ENCODE measurements at regions not wholly inside any gene's neighbourhood (a gene's known extent, or its start where the extent isn't known, plus 50 kb on each side); places are given as distances from the start of the nearest gene placed in this dataset.

DNA sequence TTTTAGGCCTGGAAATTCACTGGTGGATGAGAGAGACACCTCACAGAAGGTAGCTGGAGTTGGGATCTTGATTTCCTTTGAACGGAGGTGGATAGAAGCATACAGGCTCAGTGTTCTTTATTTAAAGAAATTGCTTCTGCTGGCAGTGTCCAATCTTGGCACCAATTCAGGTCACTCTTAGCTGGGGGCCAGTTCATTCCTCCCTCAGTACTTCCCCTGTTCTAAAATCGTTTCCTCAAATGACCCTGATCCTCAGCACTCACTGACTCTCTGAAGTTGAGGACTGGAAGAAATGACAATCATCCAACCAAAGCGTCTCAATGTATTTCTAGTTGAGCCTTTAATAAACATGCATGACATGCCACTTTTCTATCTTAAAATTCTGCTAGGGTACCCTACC, 472.5 kb upstream of the BTBD3 start:
- Mint-ChIP-seq H3K27ac (no peak overlapping the region), H3K27me3 (no peaks in the 10 kb centered on the region), H3K4me1 (no peaks in the 10 kb centered on the region), H3K9me3 (peaks cover 11 to 12% of the 10 kb centered on the region in 2 donors), H3K4me3 (no peak overlapping the region)
- no peak for DNase-seq
- ATAC-seq: no peak

GRCh38 chr20:11445891-11446290, 471.8 kb upstream of the BTBD3 start:
- Mint-ChIP-seq H3K27me3 (no peaks in the 10 kb centered on the region), H3K4me3 (no peak overlapping the region), H3K9me3 (peaks cover 12 to 14% of the 10 kb centered on the region in 2 donors), H3K4me1 (no peaks in the 10 kb centered on the region), H3K27ac (no peak overlapping the region)
- ATAC-seq (no peak), DNase-seq (no peak)

DNA sequence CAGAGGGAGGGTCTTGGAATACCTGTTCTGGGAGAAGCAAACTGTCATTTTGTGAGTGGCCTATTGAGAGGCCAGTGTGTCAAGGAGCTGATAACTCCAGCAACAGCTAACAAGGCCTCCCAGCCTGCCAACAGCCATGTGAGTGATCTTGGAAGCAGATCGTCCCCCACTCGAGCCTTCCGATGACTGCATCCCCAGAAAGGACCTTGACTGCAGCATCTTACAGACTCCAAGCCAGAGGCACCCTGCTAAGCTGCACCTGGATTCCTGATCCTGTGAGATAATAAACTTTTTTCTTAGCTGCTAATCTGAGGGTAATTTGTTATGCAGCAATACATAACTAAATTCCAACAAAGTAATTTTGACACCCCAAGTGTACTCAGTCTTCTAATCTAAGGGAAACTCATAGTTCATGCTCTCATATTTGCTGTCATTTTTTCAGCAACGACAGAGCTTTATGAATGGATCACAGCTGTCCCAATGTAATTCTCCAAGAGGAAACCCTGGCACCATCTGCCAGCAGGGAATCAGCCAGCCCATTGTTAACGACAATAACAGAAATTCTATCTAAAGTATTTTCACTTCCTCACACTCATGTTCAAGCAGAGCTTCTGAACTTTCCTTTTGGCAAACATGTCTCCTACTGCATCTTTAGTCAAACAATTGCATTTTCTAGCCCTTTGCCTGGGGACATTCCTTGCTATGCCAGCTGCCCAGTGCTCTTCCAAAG, 470.2 kb upstream of the BTBD3 start:
- H3K4me3 Mint-ChIP-seq: no peak overlapping the region
- H3K9me3 Mint-ChIP-seq: peaks cover 12 to 14% of the 10 kb centered on the region in 2 donors
- H3K4me1 Mint-ChIP-seq: no peaks in the 10 kb centered on the region
- H3K27ac Mint-ChIP-seq: no peak overlapping the region
- ATAC-seq: no peak
- no peak for DNase-seq
- H3K27me3 Mint-ChIP-seq: no peaks in the 10 kb centered on the region

- Mint-ChIP-seq H3K27me3 (no peaks in the 10 kb centered on the region), H3K9me3 (peaks cover 8 to 14% of the 10 kb centered on the region in 2 donors), H3K4me3 (no peak overlapping the region), H3K4me1 (no peaks in the 10 kb centered on the region), H3K27ac (no peak overlapping the region)
- DNase-seq (no peak), ATAC-seq (no peak)
These were observed 469.1 kb upstream of the BTBD3 start for GRCh38 chr20:11448554-11448953.

DNA sequence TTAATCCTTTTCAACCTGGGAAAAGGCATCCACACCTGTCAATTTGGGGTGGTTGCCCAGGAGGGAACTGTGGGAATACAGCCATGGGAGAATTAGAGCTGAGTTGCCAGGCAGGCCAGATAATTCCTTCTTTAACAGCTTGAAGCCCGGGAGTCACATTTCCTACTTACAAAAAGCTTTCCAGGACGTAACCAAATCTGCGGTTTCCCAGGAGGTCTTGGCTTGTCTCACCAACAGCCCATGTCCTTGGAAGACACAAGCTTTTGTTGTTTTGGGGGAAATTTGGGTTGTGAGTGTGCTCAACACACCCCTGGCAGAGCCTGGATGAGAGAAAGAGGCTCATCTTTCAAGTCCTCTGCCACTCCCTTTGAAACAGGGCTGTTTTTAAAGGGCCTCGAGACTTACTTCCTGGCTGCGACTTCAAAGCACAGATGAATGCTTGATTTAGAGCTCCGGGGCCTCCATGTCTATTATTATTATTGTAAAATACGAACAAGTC, 465.9 kb upstream of the BTBD3 start:
- H3K4me1 Mint-ChIP-seq: no peaks in the 10 kb centered on the region
- DNase-seq: no peak
- H3K27me3 Mint-ChIP-seq: no peaks in the 10 kb centered on the region
- no peak overlapping the region for H3K27ac Mint-ChIP-seq
- no peak overlapping the region for H3K4me3 Mint-ChIP-seq
- ATAC-seq: no peak
- H3K9me3 Mint-ChIP-seq: peaks cover 10 to 22% of the 10 kb centered on the region in 2 donors

GRCh38 chr20:11452326-11452725, 465.4 kb upstream of the BTBD3 start:
- H3K4me1 Mint-ChIP-seq: no peaks in the 10 kb centered on the region
- DNase-seq: no peak

DNA sequence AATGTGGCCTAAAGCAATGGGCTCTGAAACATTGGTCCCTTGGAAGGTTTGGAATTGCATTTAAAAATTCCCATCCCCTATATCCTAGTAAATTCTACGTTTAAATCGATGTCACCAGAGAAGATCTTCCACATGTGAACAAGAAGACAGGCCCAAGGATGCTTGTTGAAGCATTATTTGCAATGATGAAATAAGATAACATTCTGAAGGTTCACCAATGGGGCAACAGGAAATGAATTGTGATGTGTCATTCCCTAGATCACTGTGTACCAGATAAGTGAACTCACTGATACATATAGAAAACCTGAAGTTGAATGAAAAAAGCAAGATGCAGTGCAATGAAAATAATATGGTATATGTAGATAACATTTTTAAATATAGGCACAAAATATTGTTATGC, 464.3 kb upstream of the BTBD3 start:
- no peak for DNase-seq
- Mint-ChIP-seq H3K9me3 (peaks cover 4 to 17% of the 10 kb centered on the region in 2 donors), H3K27ac (no peak overlapping the region), H3K4me1 (no peaks in the 10 kb centered on the region), H3K27me3 (no peaks in the 10 kb centered on the region), H3K4me3 (no peak overlapping the region)
- no peak for ATAC-seq

More at GRCh38 chr20:11452326-11452725, 465.4 kb upstream of the BTBD3 start:
- peaks cover 5 to 17% of the 10 kb centered on the region in 2 donors for H3K9me3 Mint-ChIP-seq
- H3K4me3 Mint-ChIP-seq: no peak overlapping the region
- no peak overlapping the region for H3K27ac Mint-ChIP-seq
- ATAC-seq: no peak
- no peaks in the 10 kb centered on the region for H3K27me3 Mint-ChIP-seq

DNA sequence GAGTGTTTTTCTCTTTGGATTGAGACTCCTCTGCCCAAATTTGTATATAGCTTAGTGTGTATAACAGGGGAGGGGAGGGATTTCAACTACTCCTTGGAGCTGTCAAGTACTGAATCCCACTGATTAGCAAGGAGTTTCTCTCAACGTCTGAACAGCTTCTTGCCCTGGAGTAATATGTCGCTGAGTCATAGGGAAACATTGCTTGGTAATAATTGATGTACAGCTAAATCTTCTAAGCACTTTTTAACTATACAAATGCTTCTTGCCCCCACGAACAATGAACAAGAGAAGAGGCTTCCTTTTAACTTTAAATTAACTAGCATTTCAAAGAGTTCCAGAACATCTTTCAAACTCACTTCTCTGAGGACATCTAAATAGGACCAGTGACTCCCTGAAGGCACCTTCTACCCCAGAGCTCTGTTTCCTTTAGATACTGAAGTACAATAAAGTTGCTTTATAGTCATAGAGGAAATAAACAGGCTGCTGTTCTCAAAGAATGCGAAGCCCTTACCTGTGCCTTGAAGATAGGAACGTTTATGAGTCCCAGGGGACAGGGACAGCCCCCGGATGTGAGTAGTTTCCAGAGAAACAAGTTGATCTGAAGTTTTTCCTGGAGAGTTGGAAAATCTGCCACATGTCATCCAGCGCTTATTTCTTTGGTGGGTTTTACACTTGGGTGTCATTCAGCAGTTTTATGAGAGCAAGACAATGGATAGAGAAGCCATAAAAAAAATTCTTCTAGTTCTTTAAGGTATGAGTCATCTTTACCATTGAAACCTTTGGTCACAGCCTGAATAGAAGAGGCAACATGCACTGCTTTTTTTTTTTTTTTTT, 462.5 kb upstream of the BTBD3 start:
- DNase-seq: no peak
- no peak for ATAC-seq

GRCh38 chr20:11457488-11457887, 460.2 kb upstream of the BTBD3 start:
- Mint-ChIP-seq H3K4me1 (no peaks in the 10 kb centered on the region), H3K4me3 (no peak overlapping the region), H3K9me3 (peaks cover 4 to 20% of the 10 kb centered on the region in 2 donors), H3K27me3 (no peaks in the 10 kb centered on the region), H3K27ac (peak overlapping the region in 1 of 2 donors; percentile 61)
- no peak for DNase-seq
- no peak for ATAC-seq

More for the DNA sequence above, 462.5 kb upstream of the BTBD3 start:
- Mint-ChIP-seq H3K4me1 (no peaks in the 10 kb centered on the region), H3K4me3 (no peak overlapping the region), H3K27ac (no peak overlapping the region), H3K27me3 (no peaks in the 10 kb centered on the region), H3K9me3 (peaks cover 4 to 13% of the 10 kb centered on the region in 2 donors)

GRCh38 chr20:11459090-11459890, 458.4 kb upstream of the BTBD3 start:
- no peak for DNase-seq
- H3K4me3 Mint-ChIP-seq: no peak overlapping the region
- peak overlapping the region in 1 of 2 donors; percentile 34 for H3K27ac Mint-ChIP-seq
- ATAC-seq: no peak
- H3K4me1 Mint-ChIP-seq: no peaks in the 10 kb centered on the region
- H3K9me3 Mint-ChIP-seq: peaks cover 4 to 20% of the 10 kb centered on the region in 2 donors
- no peaks in the 10 kb centered on the region for H3K27me3 Mint-ChIP-seq

DNA sequence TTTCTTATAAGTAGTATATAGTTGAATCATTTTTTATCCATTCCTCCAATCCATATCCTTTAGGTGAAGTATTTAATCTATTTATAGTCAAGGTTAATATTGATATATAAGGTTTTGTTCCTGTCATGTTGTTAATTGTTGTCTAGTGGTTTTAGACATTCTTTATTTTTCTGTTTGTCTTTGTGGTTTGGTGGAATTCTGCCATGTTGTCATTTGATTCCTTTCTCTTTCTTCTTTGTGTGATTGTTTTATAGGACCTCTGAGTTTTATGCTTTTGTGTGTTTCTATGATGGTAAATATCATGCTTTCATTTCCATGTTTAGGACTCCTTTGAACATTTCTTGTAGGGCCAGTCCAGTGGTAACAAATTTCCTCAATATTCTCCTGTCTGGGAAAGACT, 450.3 kb upstream of the BTBD3 start:
- H3K27me3 Mint-ChIP-seq: no peaks in the 10 kb centered on the region
- H3K4me1 Mint-ChIP-seq: no peaks in the 10 kb centered on the region
- H3K27ac Mint-ChIP-seq: no peak overlapping the region
- no peak overlapping the region for H3K4me3 Mint-ChIP-seq
- no peak for DNase-seq
- no peak for ATAC-seq
- peaks cover 0 to 13% of the 10 kb centered on the region in 2 donors for H3K9me3 Mint-ChIP-seq

GRCh38 chr20:11468880-11469279, 448.8 kb upstream of the BTBD3 start:
- H3K4me3 Mint-ChIP-seq: no peak overlapping the region

DNA sequence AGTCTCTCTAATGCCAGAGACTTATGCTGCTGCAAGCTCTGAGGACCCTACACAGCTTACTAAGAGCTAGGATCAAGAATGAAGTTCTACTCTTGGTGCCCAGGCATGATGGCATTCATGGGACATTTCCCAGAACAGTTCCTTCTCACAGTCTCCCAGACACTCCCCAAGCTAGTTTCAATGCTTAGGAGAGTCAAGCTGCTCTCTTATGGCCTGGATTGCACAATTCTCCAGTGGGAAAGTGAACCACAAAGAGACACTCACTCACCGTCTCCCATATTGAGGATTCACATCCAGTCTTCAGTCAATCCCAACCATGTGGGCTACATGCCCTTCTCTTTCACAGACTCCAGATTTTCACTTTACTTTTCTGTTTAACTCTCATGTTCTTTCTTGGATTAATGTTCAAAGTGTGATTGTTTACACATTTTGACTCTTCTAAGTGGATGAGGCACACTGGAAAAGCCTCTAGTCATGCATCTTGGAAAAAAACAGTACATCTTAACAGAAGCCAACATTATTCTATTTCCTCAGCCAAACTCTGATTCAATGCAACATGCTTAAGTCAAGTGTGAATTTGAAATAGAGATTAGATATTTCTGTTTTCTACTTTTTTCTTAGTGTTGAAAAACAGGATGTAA, 447.8 kb upstream of the BTBD3 start:
- no peaks in the 10 kb centered on the region for H3K27me3 Mint-ChIP-seq
- H3K27ac Mint-ChIP-seq: no peak overlapping the region
- no peak overlapping the region for H3K4me3 Mint-ChIP-seq
- H3K9me3 Mint-ChIP-seq: peaks cover 6 to 24% of the 10 kb centered on the region in 2 donors
- no peaks in the 10 kb centered on the region for H3K4me1 Mint-ChIP-seq
- ATAC-seq: no peak
- DNase-seq: no peak

More at GRCh38 chr20:11468880-11469279, 448.8 kb upstream of the BTBD3 start:
- DNase-seq (no peak), ATAC-seq (no peak)
- Mint-ChIP-seq H3K4me1 (no peaks in the 10 kb centered on the region), H3K27ac (no peak overlapping the region), H3K27me3 (no peaks in the 10 kb centered on the region), H3K9me3 (peaks cover 0 to 14% of the 10 kb centered on the region in 2 donors)

GRCh38 chr20:11473983-11474382, 443.7 kb upstream of the BTBD3 start:
- peaks cover 12 to 13% of the 10 kb centered on the region in 2 donors for H3K9me3 Mint-ChIP-seq
- H3K27ac Mint-ChIP-seq: no peak overlapping the region
- H3K4me1 Mint-ChIP-seq: no peaks in the 10 kb centered on the region
- H3K27me3 Mint-ChIP-seq: no peaks in the 10 kb centered on the region
- DNase-seq (no peak), ATAC-seq (no peak)
- H3K4me3 Mint-ChIP-seq: no peak overlapping the region

GRCh38 chr20:11483697-11484096, 434.0 kb upstream of the BTBD3 start:
- H3K27ac Mint-ChIP-seq: no peak overlapping the region
- H3K4me1 Mint-ChIP-seq: no peaks in the 10 kb centered on the region
- H3K27me3 Mint-ChIP-seq: no peaks in the 10 kb centered on the region
- no peak for ATAC-seq
- H3K9me3 Mint-ChIP-seq: no peaks in the 10 kb centered on the region
- DNase-seq: no peak
- H3K4me3 Mint-ChIP-seq: no peak overlapping the region

All from stimulated activated naive CD8-positive, alpha-beta T cell treated with anti-CD3 and anti-CD28 coated beads, Interleukin-15, amount 100 ng/mL, for 72 hours (primary cell).